GM23248 (cell line): ENCODE measurements at regions not wholly inside any gene's neighbourhood (a gene's known extent, or its start where the extent isn't known, plus 50 kb on each side); places are given as distances from the start of the nearest gene placed in this dataset.

Experiments
- DNase-seq: peaks from one replicate; pipeline ENCODE4 v3.0.0-alpha.2; 2015
- H2AFZ ChIP-seq: fragments of 200-600 bp; sonication (generic); 2 replicates; pipeline ENCODE4 v1.6.1; 2016; ENCODE audit warnings: antibody characterized with exemption
- H3F3A ChIP-seq: fragments of 200-600 bp; sonication (generic); 2 replicates; pipeline ENCODE4 v1.6.1; 2016; ENCODE audit warnings: mild to moderate bottlenecking, antibody characterized with exemption, mixed run types; ENCODE audit not compliant: insufficient read depth
- H3K27ac ChIP-seq: fragments of 200-600 bp; sonication (generic); 2 replicates; pipeline ENCODE4 v1.5.1; 2016; ENCODE audit warnings: mild to moderate bottlenecking
- H3K27me3 ChIP-seq: fragments of 200-600 bp; sonication (generic); replicated peaks from 2 replicates; pipeline ENCODE4 v1.6.1; 2016; ENCODE audit warnings: mild to moderate bottlenecking; ENCODE audit not compliant: insufficient read depth
- H3K36me3 ChIP-seq: fragments of 200-600 bp; sonication (generic); 2 replicates; pipeline ENCODE4 v1.6.1; 2016; ENCODE audit warnings: low read depth, mild to moderate bottlenecking
- H3K4me1 ChIP-seq: fragments of 200-600 bp; sonication (generic); 2 replicates; pipeline ENCODE4 v1.6.1; 2016; ENCODE audit warnings: mild to moderate bottlenecking; ENCODE audit not compliant: insufficient read depth
- H3K4me2 ChIP-seq: fragments of 200-600 bp; sonication (generic); one replicate; pipeline ENCODE4 v1.6.1; 2016; ENCODE audit warnings: mild to moderate bottlenecking; ENCODE audit not compliant: unreplicated experiment
- H3K4me3 ChIP-seq: fragments of 200-600 bp; sonication (generic); 2 replicates; pipeline ENCODE4 v1.5.1; 2016; ENCODE audit warnings: mild to moderate bottlenecking
- H3K79me2 ChIP-seq: fragments of 200-600 bp; sonication (generic); 2 replicates; pipeline ENCODE4 v1.6.1; 2016; ENCODE audit warnings: mild to moderate bottlenecking; ENCODE audit not compliant: insufficient read depth
- H3K9ac ChIP-seq: fragments of 200-600 bp; sonication (generic); 2 replicates; pipeline ENCODE4 v1.6.1; 2016; ENCODE audit warnings: mild to moderate bottlenecking
- H3K9me2 ChIP-seq: fragments of 200-600 bp; sonication (generic); 2 replicates; pipeline ENCODE4 v1.6.1; 2016; ENCODE audit warnings: mixed run types, mild to moderate bottlenecking, moderate library complexity; ENCODE audit not compliant: insufficient read depth
- H3K9me3 ChIP-seq: fragments of 200-600 bp; sonication (generic); one replicate; pipeline ENCODE4 v1.6.1; 2017; ENCODE audit warnings: low read depth
- H4K20me1 ChIP-seq: fragments of 200-600 bp; sonication (generic); 2 replicates; pipeline ENCODE4 v1.6.0; 2016; ENCODE audit not compliant: insufficient read depth
- EZH2 ChIP-seq: fragments of 200-600 bp; sonication (generic); IDR thresholded peaks from 2 replicates; pipeline ENCODE4 v1.6.1; 2018; ENCODE audit warnings: antibody characterized with exemption, mild to moderate bottlenecking; ENCODE audit not compliant: insufficient read depth, poor library complexity, severe bottlenecking
- EZH2phosphoT487 ChIP-seq: fragments of 200-600 bp; sonication (generic); IDR thresholded peaks from 2 replicates; pipeline ENCODE4 v1.6.1; 2018; ENCODE audit warnings: antibody characterized with exemption, moderate library complexity, mild to moderate bottlenecking, low read depth; ENCODE audit not compliant: insufficient read depth
- WGBS, 2 experiments: methylation state at CpG; one replicate each; pipeline ENCODE4 v1.1.6; 2015 to 2017; ENCODE audit warnings: low lambda C conversion rate in 2 of 2, low coverage in 1 of 2; ENCODE audit errors: missing lambda C conversion rate in 2 of 2; 5-methylcytosine and 5-hydroxymethylcytosine counted together
- in situ Hi-C: fragments of 300-500 bp; cut with MboI; formaldehyde crosslinking; loops from 2 replicates; pipeline ENCODE4 v1.15.0; 2020

- TF ChIP-seq EZH2 (no peak), EZH2phosphoT487 (no peak)
- Histone ChIP-seq H3F3A (no peaks in the 10 kb centered on the region), H2AFZ (no peak overlapping the region), H3K9me2 (no peaks in the 10 kb centered on the region), H3K4me2 (no peak overlapping the region), H3K36me3 (no peaks in the 10 kb centered on the region), H3K27ac (no peak overlapping the region), H4K20me1 (no peaks in the 10 kb centered on the region), H3K9ac (no peak overlapping the region), H3K9me3 (no peaks in the 10 kb centered on the region), H3K4me3 (no peak overlapping the region), H3K27me3 (no peaks in the 10 kb centered on the region), H3K4me1 (no peaks in the 10 kb centered on the region), H3K79me2 (no peaks in the 10 kb centered on the region)
- 10 to 18% methylated on average over 5 of the region's 5 CpGs for WGBS, 2 experiments
- no peak for DNase-seq
- in situ Hi-C loops: no loop called here
Observed at GRCh38 chr13:64985075-64985474, 2245.1 kb downstream of the PCDH9 start.

DNA sequence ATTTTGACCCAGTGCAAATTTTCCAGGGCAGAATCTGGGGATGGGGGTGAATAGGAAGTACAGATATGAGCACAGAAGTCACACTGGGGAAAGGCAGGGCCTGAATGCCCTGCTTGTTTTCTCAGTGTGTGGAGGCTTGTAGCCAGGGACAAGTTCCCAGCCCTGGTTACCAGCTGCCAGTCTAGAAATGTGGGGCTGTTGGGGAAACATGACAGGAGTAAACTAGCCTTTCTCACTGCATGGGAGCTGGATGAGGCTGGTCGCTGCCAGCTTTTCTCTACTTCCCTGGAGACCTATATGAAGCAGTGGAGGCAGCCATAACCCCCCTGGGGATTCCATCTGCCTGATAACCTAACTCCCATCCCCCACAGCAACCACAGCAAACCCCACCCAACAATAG is 2267.7 kb downstream of the PCDH9 start:
- no peaks in the 10 kb centered on the region for H3K4me1 ChIP-seq
- no peak overlapping the region for H3K27ac ChIP-seq
- no peaks in the 10 kb centered on the region for H3F3A ChIP-seq
- H4K20me1 ChIP-seq: no peaks in the 10 kb centered on the region
- H2AFZ ChIP-seq: no peak overlapping the region
- no peaks in the 10 kb centered on the region for H3K27me3 ChIP-seq
- WGBS, 2 experiments: 13 to 17% methylated on average over 1 of the region's 1 CpG
- no peak for DNase-seq
- TF ChIP-seq EZH2phosphoT487 (no peak), EZH2 (no peak)
- H3K4me3 ChIP-seq: no peak overlapping the region
- H3K4me2 ChIP-seq: no peak overlapping the region
- H3K9me2 ChIP-seq: no peaks in the 10 kb centered on the region
- in situ Hi-C loops: no loop called here
- H3K9me3 ChIP-seq: no peaks in the 10 kb centered on the region
- no peaks in the 10 kb centered on the region for H3K36me3 ChIP-seq
- no peak overlapping the region for H3K9ac ChIP-seq
- no peaks in the 10 kb centered on the region for H3K79me2 ChIP-seq

DNA sequence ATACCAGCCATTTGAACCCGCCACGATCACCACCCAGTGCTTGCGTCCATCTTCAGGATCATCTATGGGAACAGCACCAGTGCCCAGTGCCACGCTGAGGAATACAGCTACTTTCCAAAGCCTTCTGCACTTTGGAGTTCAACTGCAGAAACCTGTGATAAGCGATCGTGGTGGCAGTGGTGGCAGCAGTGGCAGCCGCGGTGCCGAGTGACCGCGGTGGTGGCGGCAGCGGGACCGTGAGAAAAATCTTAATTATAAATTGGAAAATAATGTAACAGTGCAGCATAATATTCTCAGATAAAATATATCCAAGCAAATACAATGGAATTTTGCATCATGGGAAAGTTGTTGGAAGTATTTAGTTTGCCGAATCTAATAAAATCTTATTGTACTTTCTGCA is 2270.9 kb downstream of the PCDH9 start:
- H3K79me2 ChIP-seq: no peaks in the 10 kb centered on the region
- no peak overlapping the region for H3K27ac ChIP-seq
- no peak overlapping the region for H2AFZ ChIP-seq
- no peak for DNase-seq
- H4K20me1 ChIP-seq: no peaks in the 10 kb centered on the region
- no peak overlapping the region for H3K9ac ChIP-seq
- H3F3A ChIP-seq: no peaks in the 10 kb centered on the region
- no peaks in the 10 kb centered on the region for H3K27me3 ChIP-seq
- TF ChIP-seq EZH2phosphoT487 (no peak), EZH2 (no peak)
- no peaks in the 10 kb centered on the region for H3K9me3 ChIP-seq
- WGBS, 2 experiments: 84% methylated on average over 15 of the region's 15 CpGs
- no peak overlapping the region for H3K4me3 ChIP-seq
- H3K36me3 ChIP-seq: no peaks in the 10 kb centered on the region
- H3K4me2 ChIP-seq: no peak overlapping the region
- H3K4me1 ChIP-seq: no peaks in the 10 kb centered on the region
- in situ Hi-C loops: no loop called here
- H3K9me2 ChIP-seq: no peaks in the 10 kb centered on the region

DNA sequence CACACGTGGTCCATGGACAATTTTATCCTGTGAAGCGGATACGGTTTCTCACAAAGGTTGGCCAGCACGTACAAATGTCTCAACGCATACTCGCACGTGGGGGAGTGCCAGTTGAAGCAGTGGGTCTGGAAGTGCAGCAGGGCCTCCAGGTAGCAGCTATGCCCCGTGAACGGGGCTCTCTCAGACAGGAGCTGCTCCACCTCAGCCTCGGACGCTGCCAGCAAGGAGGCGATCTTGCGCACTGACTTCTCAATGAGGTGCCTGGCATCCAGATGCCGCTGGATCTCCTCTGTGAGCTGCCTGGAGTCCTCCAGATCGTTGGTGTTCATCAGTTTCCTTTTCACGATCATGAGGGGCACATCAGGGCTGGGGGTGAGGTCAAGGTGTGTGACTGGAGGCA is 2272.0 kb downstream of the PCDH9 start:
- Histone ChIP-seq H3K9me3 (no peaks in the 10 kb centered on the region), H4K20me1 (no peaks in the 10 kb centered on the region), H3K4me3 (no peak overlapping the region), H3K79me2 (no peaks in the 10 kb centered on the region), H3F3A (no peaks in the 10 kb centered on the region), H3K27ac (no peak overlapping the region), H3K9ac (no peak overlapping the region), H3K4me1 (no peaks in the 10 kb centered on the region), H3K36me3 (no peaks in the 10 kb centered on the region), H3K4me2 (no peak overlapping the region), H3K9me2 (no peaks in the 10 kb centered on the region), H2AFZ (no peak overlapping the region), H3K27me3 (no peaks in the 10 kb centered on the region)
- DNase-seq: no peak
- no peak for TF ChIP-seq EZH2
- no peak for TF ChIP-seq EZH2phosphoT487
- 55 to 59% methylated on average over 16 of the region's 16 CpGs for WGBS, 2 experiments
- in situ Hi-C loops: no loop called here

- TF ChIP-seq EZH2 (no peak), EZH2phosphoT487 (no peak)
- WGBS, 2 experiments: 39 to 47% methylated on average over 5 of the region's 5 CpGs
Observed at GRCh38 chr13:64938660-64939059, 2291.5 kb downstream of the PCDH9 start.

More at GRCh38 chr13:64938660-64939059, 2291.5 kb downstream of the PCDH9 start:
- Histone ChIP-seq H3K27me3 (no peaks in the 10 kb centered on the region), H2AFZ (no peak overlapping the region), H3K36me3 (no peaks in the 10 kb centered on the region), H3K9ac (no peak overlapping the region), H3K9me3 (no peaks in the 10 kb centered on the region), H4K20me1 (no peaks in the 10 kb centered on the region), H3K4me2 (no peak overlapping the region), H3K9me2 (no peaks in the 10 kb centered on the region), H3K79me2 (no peaks in the 10 kb centered on the region), H3F3A (no peaks in the 10 kb centered on the region), H3K4me1 (no peaks in the 10 kb centered on the region), H3K4me3 (no peak overlapping the region), H3K27ac (no peak overlapping the region)
- in situ Hi-C loops: no loop called here
- no peak for DNase-seq
